Endothelial cell of umbilical vein (primary cell): ENCODE measurements at regions not wholly inside any gene's neighbourhood (a gene's known extent, or its start where the extent isn't known, plus 50 kb on each side); places are given as distances from the start of the nearest gene placed in this dataset.

Source experiments
- EZH2 ChIP-seq: IDR thresholded peaks from 2 replicates; pipeline ENCODE4 v1.6.1; 2012; ENCODE audit warnings: borderline replicate concordance, low read depth, mild to moderate bottlenecking, moderate library complexity, low read length, inconsistent platforms; ENCODE audit not compliant: severe bottlenecking
- FOS ChIP-seq: IDR thresholded peaks from 2 replicates; pipeline ENCODE4 v1.6.1; 2011; ENCODE audit warnings: mild to moderate bottlenecking, low read length, moderate library complexity, borderline replicate concordance; ENCODE audit not compliant: insufficient read depth
- GATA2 ChIP-seq: IDR thresholded peaks from 2 replicates; pipeline ENCODE4 v1.7.0; 2011; ENCODE audit warnings: low read depth, mild to moderate bottlenecking, moderate library complexity, mixed read lengths, low read length; ENCODE audit not compliant: insufficient read length, insufficient read depth
- JUN ChIP-seq: IDR thresholded peaks from 2 replicates; pipeline ENCODE4 v1.6.1; 2011; ENCODE audit warnings: borderline replicate concordance, low read depth; ENCODE audit not compliant: insufficient read length, insufficient read depth
- MAX ChIP-seq: IDR thresholded peaks from 2 replicates; pipeline ENCODE4 v1.6.1; 2011; ENCODE audit not compliant: insufficient read depth, insufficient read length
- MYC ChIP-seq: IDR thresholded peaks from one replicate; pipeline ENCODE4 v1.6.1; 2011; ENCODE audit warnings: mild to moderate bottlenecking, low read depth, low read length
- POLR2A ChIP-seq: IDR thresholded peaks from 2 replicates; pipeline ENCODE4 v1.6.1; 2012; ENCODE audit warnings: low read depth, mild to moderate bottlenecking, control low read depth, low read length
- POLR2AphosphoS5 ChIP-seq: IDR thresholded peaks from 2 replicates; pipeline ENCODE4 v1.6.1; 2012; ENCODE audit warnings: low read depth, mild to moderate bottlenecking, control low read depth, low read length, moderate library complexity; ENCODE audit not compliant: insufficient read depth
- TF ChIP-seq, protein P1 (sequence below), 2 donors: IDR thresholded peaks; 1 replicate in 1 of 2; 2 replicates in 1 of 2; pipeline ENCODE4 v1.5.1; 2011; ENCODE audit warnings: low read length in 2 of 2, mild to moderate bottlenecking in 2 of 2, moderate library complexity in 2 of 2, control low read depth in 1 of 2, inconsistent platforms in 1 of 2, low read depth in 1 of 2; ENCODE audit not compliant: insufficient read depth in 1 of 2; ENCODE audit errors: extremely low read depth in 1 of 2

DNA sequence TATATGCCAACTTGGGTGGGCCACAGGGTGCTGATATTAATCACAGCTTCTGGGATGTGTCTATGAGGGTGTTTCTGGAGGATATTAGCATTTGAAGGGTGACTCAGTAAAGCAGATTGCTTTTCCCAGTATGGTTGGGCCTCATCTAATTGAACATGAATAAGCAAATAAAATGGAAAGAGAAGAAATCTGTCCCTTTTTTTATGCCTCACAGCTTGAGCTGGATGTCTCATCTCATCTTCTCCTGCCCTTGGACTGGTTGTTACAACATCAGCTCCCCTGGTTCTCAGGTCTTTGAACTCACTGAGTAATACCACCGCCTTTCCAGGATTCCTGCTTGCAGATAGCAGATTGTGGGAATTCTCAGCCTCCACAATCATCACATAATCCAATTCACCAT, 1149.2 kb downstream of the PCDH18 start:
- no peak for TF ChIP-seq MAX
- no peak for TF ChIP-seq EZH2
- TF ChIP-seq, protein P1, sequence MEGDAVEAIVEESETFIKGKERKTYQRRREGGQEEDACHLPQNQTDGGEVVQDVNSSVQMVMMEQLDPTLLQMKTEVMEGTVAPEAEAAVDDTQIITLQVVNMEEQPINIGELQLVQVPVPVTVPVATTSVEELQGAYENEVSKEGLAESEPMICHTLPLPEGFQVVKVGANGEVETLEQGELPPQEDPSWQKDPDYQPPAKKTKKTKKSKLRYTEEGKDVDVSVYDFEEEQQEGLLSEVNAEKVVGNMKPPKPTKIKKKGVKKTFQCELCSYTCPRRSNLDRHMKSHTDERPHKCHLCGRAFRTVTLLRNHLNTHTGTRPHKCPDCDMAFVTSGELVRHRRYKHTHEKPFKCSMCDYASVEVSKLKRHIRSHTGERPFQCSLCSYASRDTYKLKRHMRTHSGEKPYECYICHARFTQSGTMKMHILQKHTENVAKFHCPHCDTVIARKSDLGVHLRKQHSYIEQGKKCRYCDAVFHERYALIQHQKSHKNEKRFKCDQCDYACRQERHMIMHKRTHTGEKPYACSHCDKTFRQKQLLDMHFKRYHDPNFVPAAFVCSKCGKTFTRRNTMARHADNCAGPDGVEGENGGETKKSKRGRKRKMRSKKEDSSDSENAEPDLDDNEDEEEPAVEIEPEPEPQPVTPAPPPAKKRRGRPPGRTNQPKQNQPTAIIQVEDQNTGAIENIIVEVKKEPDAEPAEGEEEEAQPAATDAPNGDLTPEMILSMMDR (IDR thresholded peaks at IDR 0.05; ENCODE audit: extremely low read depth in 1 of 2, insufficient read depth in 1 of 2, low read depth in 1 of 2, low read length in 2 of 2): no peak
- TF ChIP-seq FOS: no peak
- TF ChIP-seq JUN: no peak
- TF ChIP-seq POLR2A: no peak
- no peak for TF ChIP-seq GATA2
- TF ChIP-seq MYC: no peak
- TF ChIP-seq POLR2AphosphoS5: no peak
